WTC11 (cell line): ENCODE measurements at regions not wholly inside any gene's neighbourhood (a gene's known extent, or its start where the extent isn't known, plus 50 kb on each side); places are given as distances from the start of the nearest gene placed in this dataset.

Experiments
- ATAC-seq: fragments of 200-7000 bp; cut with Tn5 transposase; 2 replicates; pipeline ENCODE4 v1.10.0; 2021; ENCODE audit warnings: mild to moderate bottlenecking, moderate library complexity
- CTCF ChIA-PET: fragments of 300-600 bp; sonication (Branson Sonifier 250); formaldehyde crosslinking; loops from one replicate; lab custom pipeline; 2021; ENCODE audit warnings: antibody characterized with exemption; lab: Charles Lee
- POLR2A ChIA-PET: fragments of 350-600 bp; sonication (Branson Sonifier 250); formaldehyde crosslinking; loops from one replicate; lab custom pipeline; 2021; ENCODE audit warnings: antibody characterized with exemption; lab: Charles Lee
- DNase-seq: peaks from one replicate; pipeline ENCODE4 v3.0.0; 2021; ENCODE audit warnings: low spot score
- H3K27ac Mint-ChIP-seq: 2 replicates; pipeline ENCODE4 v1.8.0; 2021; ENCODE audit warnings: mixed read lengths
- H3K27me3 Mint-ChIP-seq: 2 replicates; pipeline ENCODE4 v1.8.0; 2021; ENCODE audit warnings: low read depth, mild to moderate bottlenecking, moderate library complexity, mixed read lengths
- H3K36me3 Mint-ChIP-seq: 2 replicates; pipeline ENCODE4 v1.8.0; 2021; ENCODE audit warnings: mixed read lengths
- H3K4me1 Mint-ChIP-seq: 2 replicates; pipeline ENCODE4 v1.8.0; 2022; ENCODE audit warnings: mixed read lengths
- H3K4me3 Mint-ChIP-seq: 2 replicates; pipeline ENCODE4 v1.8.0; 2021; ENCODE audit warnings: mild to moderate bottlenecking, moderate library complexity, mixed read lengths
- H3K9me3 Mint-ChIP-seq: 2 replicates; pipeline ENCODE4 v1.8.0; 2021; ENCODE audit warnings: mixed read lengths
- CBFB ChIP-seq: sonication (generic); formaldehyde crosslinking; IDR thresholded peaks from 2 replicates; pipeline ENCODE4 v1.8.1; 2022; ENCODE audit warnings: mild to moderate bottlenecking, low read depth, missing genetic modification reagents
- CREB1 ChIP-seq: sonication (generic); formaldehyde crosslinking; IDR thresholded peaks from 2 replicates; pipeline ENCODE4 v1.8.0; 2023; ENCODE audit warnings: mild to moderate bottlenecking, missing genetic modification reagents
- CREM ChIP-seq: sonication (generic); formaldehyde crosslinking; IDR thresholded peaks from 2 replicates; pipeline ENCODE4 v1.8.1; 2022; ENCODE audit warnings: mild to moderate bottlenecking, missing genetic modification reagents, moderate library complexity
- HMGA2 ChIP-seq: fragments of 250-450 bp; sonication (Bioruptor Pico); IDR thresholded peaks from 2 replicates; pipeline ENCODE4 v1.4.0; 2021; ENCODE audit warnings: mild to moderate bottlenecking, moderate library complexity
- JAZF1 ChIP-seq: fragments of 250-450 bp; sonication (Bioruptor Pico); IDR thresholded peaks from 2 replicates; pipeline ENCODE4 v1.9.0; 2021; ENCODE audit warnings: moderate library complexity, mild to moderate bottlenecking, inconsistent platforms
- NFE2L1 ChIP-seq: sonication (generic); formaldehyde crosslinking; IDR thresholded peaks from 2 replicates; pipeline ENCODE4 v1.8.1; 2023; ENCODE audit warnings: missing genetic modification reagents
- NR1H2 ChIP-seq: sonication (generic); formaldehyde crosslinking; IDR thresholded peaks from 2 replicates; pipeline ENCODE4 v1.9.0; 2021; ENCODE audit warnings: mild to moderate bottlenecking, moderate library complexity, missing genetic modification reagents
- PRRX2 ChIP-seq: fragments of 250-450 bp; sonication (Bioruptor Pico); IDR thresholded peaks from 2 replicates; pipeline ENCODE4 v1.8.0; 2021; ENCODE audit warnings: mild to moderate bottlenecking
- RELA ChIP-seq: sonication (generic); formaldehyde crosslinking; IDR thresholded peaks from 2 replicates; pipeline ENCODE4 v1.8.1; 2022; ENCODE audit warnings: missing genetic modification reagents, mild to moderate bottlenecking, borderline replicate concordance
- RORB ChIP-seq: fragments of 250-450 bp; sonication (Bioruptor Pico); IDR thresholded peaks from 2 replicates; pipeline ENCODE4 v1.9.0; 2021; ENCODE audit warnings: mild to moderate bottlenecking
- SMAD3 ChIP-seq: sonication (generic); formaldehyde crosslinking; IDR thresholded peaks from 2 replicates; pipeline ENCODE4 v1.8.0; 2022; ENCODE audit warnings: missing genetic modification reagents, mild to moderate bottlenecking, borderline replicate concordance
- TEAD4 ChIP-seq: sonication (generic); formaldehyde crosslinking; IDR thresholded peaks from 2 replicates; pipeline ENCODE4 v1.8.0; 2022; ENCODE audit warnings: mild to moderate bottlenecking, missing genetic modification reagents
- ZNF121 ChIP-seq: sonication (generic); formaldehyde crosslinking; IDR thresholded peaks from 2 replicates; pipeline ENCODE4 v1.8.0; 2023; ENCODE audit warnings: missing genetic modification reagents
- ZNF219 ChIP-seq: sonication (generic); formaldehyde crosslinking; IDR thresholded peaks from 2 replicates; pipeline ENCODE4 v1.8.0; 2023; ENCODE audit warnings: missing genetic modification reagents, mild to moderate bottlenecking, borderline replicate concordance
- TF ChIP-seq, protein P1 (sequence below): fragments of 250-450 bp; sonication (Bioruptor Pico); IDR thresholded peaks from 2 replicates; pipeline ENCODE4 v1.9.0; 2021; ENCODE audit warnings: mild to moderate bottlenecking, borderline replicate concordance
- TF ChIP-seq, protein P2 (sequence below): sonication (generic); formaldehyde crosslinking; conservative IDR thresholded peaks from 2 replicates; pipeline ENCODE4 v1.8.1; 2023; ENCODE audit warnings: mild to moderate bottlenecking, low read depth, missing genetic modification reagents, moderate library complexity
- TF ChIP-seq, protein P3 (sequence below): sonication (generic); formaldehyde crosslinking; IDR thresholded peaks from 2 replicates; pipeline ENCODE4 v1.8.1; 2023; ENCODE audit warnings: mild to moderate bottlenecking, missing genetic modification reagents, moderate library complexity
- TF ChIP-seq, protein P4 (sequence below): fragments of 250-450 bp; sonication (Bioruptor Pico); IDR thresholded peaks from 2 replicates; pipeline ENCODE4 v1.9.0; 2021; ENCODE audit warnings: mild to moderate bottlenecking
- TF ChIP-seq, protein P5 (sequence below): sonication (generic); formaldehyde crosslinking; IDR thresholded peaks from 2 replicates; pipeline ENCODE4 v1.8.1; 2022; ENCODE audit warnings: low read depth, missing genetic modification reagents, borderline replicate concordance
- TF ChIP-seq, protein P6 (sequence below): sonication (generic); formaldehyde crosslinking; IDR thresholded peaks from 2 replicates; pipeline ENCODE4 v1.8.0; 2023; ENCODE audit warnings: missing genetic modification reagents, mild to moderate bottlenecking, borderline replicate concordance

DNA sequence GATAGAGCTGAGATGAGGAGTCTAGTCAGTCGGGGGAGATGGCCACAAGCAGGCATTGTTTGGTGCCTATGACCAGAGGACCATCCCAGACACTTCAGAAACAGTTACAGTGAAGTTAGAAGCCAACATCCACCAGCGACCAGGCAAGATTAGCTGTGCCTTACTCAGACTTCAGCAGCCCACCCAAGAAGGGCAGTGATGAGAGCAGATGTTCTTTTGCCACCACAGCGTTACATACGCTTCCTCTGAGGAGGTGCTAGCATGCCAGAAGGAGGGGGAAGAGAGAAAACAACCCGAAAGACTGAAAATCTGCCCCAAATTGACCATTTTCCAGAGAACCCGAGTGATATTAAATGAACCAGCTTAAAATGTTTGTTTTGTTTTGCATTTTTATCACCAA is 186.8 kb downstream of the PRL start (continued):
- TF ChIP-seq, protein P1, sequence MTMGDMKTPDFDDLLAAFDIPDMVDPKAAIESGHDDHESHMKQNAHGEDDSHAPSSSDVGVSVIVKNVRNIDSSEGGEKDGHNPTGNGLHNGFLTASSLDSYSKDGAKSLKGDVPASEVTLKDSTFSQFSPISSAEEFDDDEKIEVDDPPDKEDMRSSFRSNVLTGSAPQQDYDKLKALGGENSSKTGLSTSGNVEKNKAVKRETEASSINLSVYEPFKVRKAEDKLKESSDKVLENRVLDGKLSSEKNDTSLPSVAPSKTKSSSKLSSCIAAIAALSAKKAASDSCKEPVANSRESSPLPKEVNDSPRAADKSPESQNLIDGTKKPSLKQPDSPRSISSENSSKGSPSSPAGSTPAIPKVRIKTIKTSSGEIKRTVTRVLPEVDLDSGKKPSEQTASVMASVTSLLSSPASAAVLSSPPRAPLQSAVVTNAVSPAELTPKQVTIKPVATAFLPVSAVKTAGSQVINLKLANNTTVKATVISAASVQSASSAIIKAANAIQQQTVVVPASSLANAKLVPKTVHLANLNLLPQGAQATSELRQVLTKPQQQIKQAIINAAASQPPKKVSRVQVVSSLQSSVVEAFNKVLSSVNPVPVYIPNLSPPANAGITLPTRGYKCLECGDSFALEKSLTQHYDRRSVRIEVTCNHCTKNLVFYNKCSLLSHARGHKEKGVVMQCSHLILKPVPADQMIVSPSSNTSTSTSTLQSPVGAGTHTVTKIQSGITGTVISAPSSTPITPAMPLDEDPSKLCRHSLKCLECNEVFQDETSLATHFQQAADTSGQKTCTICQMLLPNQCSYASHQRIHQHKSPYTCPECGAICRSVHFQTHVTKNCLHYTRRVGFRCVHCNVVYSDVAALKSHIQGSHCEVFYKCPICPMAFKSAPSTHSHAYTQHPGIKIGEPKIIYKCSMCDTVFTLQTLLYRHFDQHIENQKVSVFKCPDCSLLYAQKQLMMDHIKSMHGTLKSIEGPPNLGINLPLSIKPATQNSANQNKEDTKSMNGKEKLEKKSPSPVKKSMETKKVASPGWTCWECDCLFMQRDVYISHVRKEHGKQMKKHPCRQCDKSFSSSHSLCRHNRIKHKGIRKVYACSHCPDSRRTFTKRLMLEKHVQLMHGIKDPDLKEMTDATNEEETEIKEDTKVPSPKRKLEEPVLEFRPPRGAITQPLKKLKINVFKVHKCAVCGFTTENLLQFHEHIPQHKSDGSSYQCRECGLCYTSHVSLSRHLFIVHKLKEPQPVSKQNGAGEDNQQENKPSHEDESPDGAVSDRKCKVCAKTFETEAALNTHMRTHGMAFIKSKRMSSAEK (CRISPR knock-in tag): no peak
- TF ChIP-seq HMGA2 (no peak), PRRX2 (CRISPR knock-in tag) (no peak), RELA (CRISPR knock-in tag) (no peak), JAZF1 (CRISPR knock-in tag) (no peak), ZNF121 (no peak), NR1H2 (CRISPR knock-in tag) (no peak), NFE2L1 (CRISPR knock-in tag) (no peak)
- TF ChIP-seq, protein P2, sequence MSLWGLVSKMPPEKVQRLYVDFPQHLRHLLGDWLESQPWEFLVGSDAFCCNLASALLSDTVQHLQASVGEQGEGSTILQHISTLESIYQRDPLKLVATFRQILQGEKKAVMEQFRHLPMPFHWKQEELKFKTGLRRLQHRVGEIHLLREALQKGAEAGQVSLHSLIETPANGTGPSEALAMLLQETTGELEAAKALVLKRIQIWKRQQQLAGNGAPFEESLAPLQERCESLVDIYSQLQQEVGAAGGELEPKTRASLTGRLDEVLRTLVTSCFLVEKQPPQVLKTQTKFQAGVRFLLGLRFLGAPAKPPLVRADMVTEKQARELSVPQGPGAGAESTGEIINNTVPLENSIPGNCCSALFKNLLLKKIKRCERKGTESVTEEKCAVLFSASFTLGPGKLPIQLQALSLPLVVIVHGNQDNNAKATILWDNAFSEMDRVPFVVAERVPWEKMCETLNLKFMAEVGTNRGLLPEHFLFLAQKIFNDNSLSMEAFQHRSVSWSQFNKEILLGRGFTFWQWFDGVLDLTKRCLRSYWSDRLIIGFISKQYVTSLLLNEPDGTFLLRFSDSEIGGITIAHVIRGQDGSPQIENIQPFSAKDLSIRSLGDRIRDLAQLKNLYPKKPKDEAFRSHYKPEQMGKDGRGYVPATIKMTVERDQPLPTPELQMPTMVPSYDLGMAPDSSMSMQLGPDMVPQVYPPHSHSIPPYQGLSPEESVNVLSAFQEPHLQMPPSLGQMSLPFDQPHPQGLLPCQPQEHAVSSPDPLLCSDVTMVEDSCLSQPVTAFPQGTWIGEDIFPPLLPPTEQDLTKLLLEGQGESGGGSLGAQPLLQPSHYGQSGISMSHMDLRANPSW (CRISPR knock-in tag): no peak
- TF ChIP-seq, protein P3, sequence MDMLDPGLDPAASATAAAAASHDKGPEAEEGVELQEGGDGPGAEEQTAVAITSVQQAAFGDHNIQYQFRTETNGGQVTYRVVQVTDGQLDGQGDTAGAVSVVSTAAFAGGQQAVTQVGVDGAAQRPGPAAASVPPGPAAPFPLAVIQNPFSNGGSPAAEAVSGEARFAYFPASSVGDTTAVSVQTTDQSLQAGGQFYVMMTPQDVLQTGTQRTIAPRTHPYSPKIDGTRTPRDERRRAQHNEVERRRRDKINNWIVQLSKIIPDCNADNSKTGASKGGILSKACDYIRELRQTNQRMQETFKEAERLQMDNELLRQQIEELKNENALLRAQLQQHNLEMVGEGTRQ: no peak
- TF ChIP-seq, protein P4, sequence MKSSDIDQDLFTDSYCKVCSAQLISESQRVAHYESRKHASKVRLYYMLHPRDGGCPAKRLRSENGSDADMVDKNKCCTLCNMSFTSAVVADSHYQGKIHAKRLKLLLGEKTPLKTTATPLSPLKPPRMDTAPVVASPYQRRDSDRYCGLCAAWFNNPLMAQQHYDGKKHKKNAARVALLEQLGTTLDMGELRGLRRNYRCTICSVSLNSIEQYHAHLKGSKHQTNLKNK (CRISPR knock-in tag): no peak
- TF ChIP-seq, protein P5, sequence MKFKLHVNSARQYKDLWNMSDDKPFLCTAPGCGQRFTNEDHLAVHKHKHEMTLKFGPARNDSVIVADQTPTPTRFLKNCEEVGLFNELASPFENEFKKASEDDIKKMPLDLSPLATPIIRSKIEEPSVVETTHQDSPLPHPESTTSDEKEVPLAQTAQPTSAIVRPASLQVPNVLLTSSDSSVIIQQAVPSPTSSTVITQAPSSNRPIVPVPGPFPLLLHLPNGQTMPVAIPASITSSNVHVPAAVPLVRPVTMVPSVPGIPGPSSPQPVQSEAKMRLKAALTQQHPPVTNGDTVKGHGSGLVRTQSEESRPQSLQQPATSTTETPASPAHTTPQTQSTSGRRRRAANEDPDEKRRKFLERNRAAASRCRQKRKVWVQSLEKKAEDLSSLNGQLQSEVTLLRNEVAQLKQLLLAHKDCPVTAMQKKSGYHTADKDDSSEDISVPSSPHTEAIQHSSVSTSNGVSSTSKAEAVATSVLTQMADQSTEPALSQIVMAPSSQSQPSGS (CRISPR knock-in tag): no peak

DNA sequence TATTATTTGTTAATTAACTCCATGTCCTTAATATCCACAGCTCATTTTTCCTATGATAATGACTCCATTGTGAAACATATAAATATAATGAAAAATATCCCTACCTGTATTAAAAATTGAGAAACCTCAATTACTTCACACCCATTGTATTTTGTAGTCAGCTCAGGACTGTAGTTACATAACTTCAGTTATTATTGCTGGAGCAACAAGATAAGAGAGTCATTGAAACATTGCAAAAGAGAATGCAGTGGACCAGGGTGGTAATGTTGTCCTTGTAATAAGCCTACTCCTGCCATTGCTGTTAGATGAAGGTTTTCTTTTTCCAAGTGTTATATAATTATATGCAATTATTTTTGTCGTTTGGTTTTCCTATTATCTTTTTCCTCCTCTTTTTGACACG is 184.4 kb downstream of the PRL start:
- H3K9me3 Mint-ChIP-seq: no peaks in the 10 kb centered on the region
- ChIA-PET POLR2A (no interaction called here), CTCF (no interaction called here)
- no peak for DNase-seq
- H3K27me3 Mint-ChIP-seq: no peaks in the 10 kb centered on the region
- peaks cover 5% of the 10 kb centered on the region; the same call in 1 of the 2 replicates for H3K4me1 Mint-ChIP-seq
- peaks cover 10% of the 10 kb centered on the region; the same call in 1 of the 2 replicates for H3K36me3 Mint-ChIP-seq
- no peak overlapping the region for H3K4me3 Mint-ChIP-seq
- no peak for ATAC-seq
- TF ChIP-seq CBFB (CRISPR knock-in tag): no peak
- no peak for TF ChIP-seq CREB1 (CRISPR knock-in tag)
- TF ChIP-seq CREM (CRISPR knock-in tag): no peak
- TF ChIP-seq NR1H2 (CRISPR knock-in tag): no peak
- no peak for TF ChIP-seq ZNF219 (CRISPR knock-in tag)
- TF ChIP-seq TEAD4: no peak
- TF ChIP-seq HMGA2: no peak
- no peak for TF ChIP-seq SMAD3 (CRISPR knock-in tag)
- TF ChIP-seq, protein P6, sequence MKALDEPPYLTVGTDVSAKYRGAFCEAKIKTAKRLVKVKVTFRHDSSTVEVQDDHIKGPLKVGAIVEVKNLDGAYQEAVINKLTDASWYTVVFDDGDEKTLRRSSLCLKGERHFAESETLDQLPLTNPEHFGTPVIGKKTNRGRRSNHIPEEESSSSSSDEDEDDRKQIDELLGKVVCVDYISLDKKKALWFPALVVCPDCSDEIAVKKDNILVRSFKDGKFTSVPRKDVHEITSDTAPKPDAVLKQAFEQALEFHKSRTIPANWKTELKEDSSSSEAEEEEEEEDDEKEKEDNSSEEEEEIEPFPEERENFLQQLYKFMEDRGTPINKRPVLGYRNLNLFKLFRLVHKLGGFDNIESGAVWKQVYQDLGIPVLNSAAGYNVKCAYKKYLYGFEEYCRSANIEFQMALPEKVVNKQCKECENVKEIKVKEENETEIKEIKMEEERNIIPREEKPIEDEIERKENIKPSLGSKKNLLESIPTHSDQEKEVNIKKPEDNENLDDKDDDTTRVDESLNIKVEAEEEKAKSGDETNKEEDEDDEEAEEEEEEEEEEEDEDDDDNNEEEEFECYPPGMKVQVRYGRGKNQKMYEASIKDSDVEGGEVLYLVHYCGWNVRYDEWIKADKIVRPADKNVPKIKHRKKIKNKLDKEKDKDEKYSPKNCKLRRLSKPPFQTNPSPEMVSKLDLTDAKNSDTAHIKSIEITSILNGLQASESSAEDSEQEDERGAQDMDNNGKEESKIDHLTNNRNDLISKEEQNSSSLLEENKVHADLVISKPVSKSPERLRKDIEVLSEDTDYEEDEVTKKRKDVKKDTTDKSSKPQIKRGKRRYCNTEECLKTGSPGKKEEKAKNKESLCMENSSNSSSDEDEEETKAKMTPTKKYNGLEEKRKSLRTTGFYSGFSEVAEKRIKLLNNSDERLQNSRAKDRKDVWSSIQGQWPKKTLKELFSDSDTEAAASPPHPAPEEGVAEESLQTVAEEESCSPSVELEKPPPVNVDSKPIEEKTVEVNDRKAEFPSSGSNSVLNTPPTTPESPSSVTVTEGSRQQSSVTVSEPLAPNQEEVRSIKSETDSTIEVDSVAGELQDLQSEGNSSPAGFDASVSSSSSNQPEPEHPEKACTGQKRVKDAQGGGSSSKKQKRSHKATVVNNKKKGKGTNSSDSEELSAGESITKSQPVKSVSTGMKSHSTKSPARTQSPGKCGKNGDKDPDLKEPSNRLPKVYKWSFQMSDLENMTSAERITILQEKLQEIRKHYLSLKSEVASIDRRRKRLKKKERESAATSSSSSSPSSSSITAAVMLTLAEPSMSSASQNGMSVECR (CRISPR knock-in tag): no peak
- TF ChIP-seq RORB (CRISPR knock-in tag): no peak
- no peak overlapping the region for H3K27ac Mint-ChIP-seq
